Muscle layer of colon (tissue), 2 donors: ENCODE measurements at regions not wholly inside any gene's neighbourhood (a gene's known extent, or its start where the extent isn't known, plus 50 kb on each side); places are given as distances from the start of the nearest gene placed in this dataset.
"Not testable (repeated sequence)": the region's sequence is repeated elsewhere in the genome, so short reads cannot be mapped to it uniquely, and the experiment has no call there.

Experiments
- H3K27ac ChIP-seq: one replicate; pipeline ENCODE4 v1.7.0; 2013; ENCODE audit warnings: low read depth, mild to moderate bottlenecking, low read length, moderate library complexity
- H3K27me3 ChIP-seq, 2 donors: one replicate each; pipeline ENCODE4 v1.7.0; 2013; ENCODE audit warnings: low read length in 2 of 2, mild to moderate bottlenecking in 2 of 2; ENCODE audit not compliant: insufficient read depth in 2 of 2, control insufficient read depth in 1 of 2
- H3K36me3 ChIP-seq: one replicate; pipeline ENCODE4 v1.7.0; 2013; ENCODE audit warnings: mild to moderate bottlenecking, low read length; ENCODE audit not compliant: insufficient read depth
- H3K4me1 ChIP-seq: one replicate; pipeline ENCODE4 v1.7.0; 2013; ENCODE audit warnings: mild to moderate bottlenecking, low read length; ENCODE audit not compliant: insufficient read depth
- H3K4me3 ChIP-seq, 2 donors: one replicate each; pipeline ENCODE4 v1.7.0; 2013; ENCODE audit warnings: low read length in 2 of 2, low read depth in 1 of 2, mild to moderate bottlenecking in 1 of 2, moderate library complexity in 1 of 2
- H3K9ac ChIP-seq: one replicate; pipeline ENCODE4 v1.7.0; 2013; ENCODE audit warnings: low read length
- H3K9me3 ChIP-seq: one replicate; pipeline ENCODE4 v1.7.0; 2013; ENCODE audit warnings: mild to moderate bottlenecking, low read length
- donor health status: abdominal sarcoma.
- donor health status: Adenocarcinoma of cecum.

DNA sequence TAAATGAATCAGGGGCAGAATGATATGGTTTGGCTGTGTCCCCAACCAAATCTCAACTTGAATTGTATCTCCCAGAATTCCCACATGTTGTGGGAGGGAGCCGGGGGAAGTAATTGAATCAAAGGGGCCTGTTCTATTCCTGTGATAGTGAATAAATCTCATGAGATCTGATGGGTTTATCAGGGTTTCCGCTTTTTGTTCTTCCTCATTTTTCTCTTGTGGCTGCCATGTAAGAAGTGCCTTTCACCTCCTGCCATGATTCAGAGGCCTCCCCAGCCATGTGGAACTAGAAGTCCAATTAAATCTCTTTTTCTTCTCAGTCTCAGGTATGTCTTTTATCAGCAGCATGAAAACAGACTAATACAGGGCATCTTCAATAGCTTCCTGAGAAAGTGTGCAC, 107.0 kb downstream of the OTUD1 start:
- H3K27me3 ChIP-seq, H3K27ac ChIP-seq, H3K4me3 ChIP-seq, H3K9ac ChIP-seq, H3K9me3 ChIP-seq, H3K4me1 ChIP-seq, H3K36me3 ChIP-seq: not testable (repeated sequence)

DNA sequence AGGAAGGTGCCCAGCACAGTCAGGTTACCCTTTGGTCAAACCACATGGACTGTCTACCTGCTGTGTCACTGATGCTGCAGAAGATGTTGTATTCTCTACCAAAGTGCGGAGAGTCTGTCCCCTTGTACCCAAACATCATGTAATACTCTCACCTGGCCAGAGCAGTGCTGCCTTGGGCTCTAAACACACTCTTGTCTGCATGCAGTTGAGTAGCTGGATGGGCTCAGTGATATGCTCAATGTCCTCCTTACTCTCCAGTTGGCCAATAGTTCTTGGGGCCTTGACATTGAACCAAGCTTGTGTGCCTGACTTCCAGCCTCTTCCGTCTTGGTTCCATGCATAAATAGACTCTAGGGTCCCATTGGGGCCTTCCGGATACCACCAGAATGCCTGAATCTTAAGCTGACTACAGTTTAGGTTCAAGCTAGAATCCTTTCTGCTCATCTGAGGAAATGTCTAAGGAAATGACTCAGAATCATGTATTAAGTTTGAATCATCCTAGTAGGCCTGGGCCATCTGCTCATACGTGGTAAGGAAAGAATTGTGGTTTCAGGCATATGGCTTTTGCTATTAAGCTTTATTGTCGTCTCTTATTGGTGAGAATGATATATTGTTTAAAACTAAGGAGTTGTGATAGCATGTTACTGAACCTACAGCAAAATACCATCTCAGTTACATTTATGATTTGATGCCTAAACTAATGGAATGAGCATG, 118.0 kb downstream of the OTUD1 start:
- no peak overlapping the region for H3K9ac ChIP-seq
- H3K9me3 ChIP-seq, result no peaks in the 10 kb centered on the region
- no peaks in the 10 kb centered on the region for H3K36me3 ChIP-seq
- no peak overlapping the region for H3K4me3 ChIP-seq
- H3K27me3 ChIP-seq, result no peaks in the 10 kb centered on the region
- H3K4me1 ChIP-seq, result no peaks in the 10 kb centered on the region
- H3K27ac ChIP-seq, result no peak overlapping the region

DNA sequence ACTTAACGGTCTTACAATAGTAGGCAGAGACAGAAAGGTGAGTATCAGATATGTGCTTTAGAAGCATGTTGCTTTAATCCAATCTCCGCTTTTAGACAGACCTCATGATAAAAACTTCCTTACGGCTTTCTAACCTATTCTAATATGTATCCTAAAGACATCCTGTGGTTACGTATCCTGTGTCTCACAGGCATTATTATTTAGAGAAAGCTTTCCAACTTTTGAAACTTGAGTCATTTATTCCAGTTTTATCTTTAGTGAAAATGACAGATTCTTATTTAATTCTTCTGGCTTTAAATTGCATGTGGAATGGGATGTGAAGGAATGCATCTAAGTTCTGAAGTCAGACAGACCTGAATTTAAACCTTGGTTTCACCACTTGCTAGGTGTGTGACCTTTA, 118.9 kb downstream of the OTUD1 start:
- H3K27me3 ChIP-seq, result no peaks in the 10 kb centered on the region
- H3K36me3 ChIP-seq, result no peaks in the 10 kb centered on the region
- H3K4me1 ChIP-seq, result no peaks in the 10 kb centered on the region
- H3K9me3 ChIP-seq, result peaks cover 5% of the 10 kb centered on the region
- no peak overlapping the region for H3K4me3 ChIP-seq
- H3K9ac ChIP-seq, result no peak overlapping the region
- H3K27ac ChIP-seq, result no peak overlapping the region

- Histone ChIP-seq H3K27ac (no peak overlapping the region), H3K9me3 (peaks cover 5% of the 10 kb centered on the region), H3K27me3 (no peaks in the 10 kb centered on the region)
Measured at GRCh38 chr10:23558361-23558799, 119.5 kb downstream of the OTUD1 start.

GRCh38 chr10:23568996-23569395, 130.1 kb downstream of the OTUD1 start:
- peaks cover 15% of the 10 kb centered on the region for H3K9me3 ChIP-seq
- H3K27ac ChIP-seq, result no peak overlapping the region
- H3K9ac ChIP-seq, result no peak overlapping the region
- no peaks in the 10 kb centered on the region for H3K4me1 ChIP-seq
- H3K4me3 ChIP-seq, result no peak overlapping the region
- no peaks in the 10 kb centered on the region for H3K27me3 ChIP-seq
- no peaks in the 10 kb centered on the region for H3K36me3 ChIP-seq

More at GRCh38 chr10:23558361-23558799, 119.5 kb downstream of the OTUD1 start:
- H3K9ac ChIP-seq, result no peak overlapping the region
- H3K4me3 ChIP-seq, result no peak overlapping the region
- no peaks in the 10 kb centered on the region for H3K36me3 ChIP-seq
- H3K4me1 ChIP-seq, result no peaks in the 10 kb centered on the region

DNA sequence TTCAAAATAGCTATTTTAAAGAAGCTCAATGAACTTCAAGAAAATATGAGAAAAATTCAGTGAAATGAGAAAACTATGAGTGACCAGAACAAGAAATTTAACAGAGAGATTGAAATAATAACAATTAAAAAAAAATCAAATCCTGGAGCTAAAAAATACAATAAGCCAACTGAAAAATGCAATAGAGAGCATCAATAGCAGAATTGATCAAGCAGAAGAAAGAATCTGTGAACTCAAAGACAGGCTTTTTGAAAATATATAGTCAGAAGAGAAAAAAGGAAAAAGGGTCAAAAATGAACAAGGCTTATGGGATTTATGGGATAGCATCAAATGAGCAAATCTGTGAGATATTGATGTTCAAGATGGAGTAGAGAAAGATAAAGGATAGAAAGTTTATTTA, 133.0 kb downstream of the OTUD1 start:
- Histone ChIP-seq H3K4me1 (no peaks in the 10 kb centered on the region), H3K4me3 (no peak overlapping the region), H3K36me3 (no peaks in the 10 kb centered on the region), H3K27me3 (no peaks in the 10 kb centered on the region), H3K9ac (no peak overlapping the region), H3K9me3 (peaks cover 15% of the 10 kb centered on the region), H3K27ac (no peak overlapping the region)

DNA sequence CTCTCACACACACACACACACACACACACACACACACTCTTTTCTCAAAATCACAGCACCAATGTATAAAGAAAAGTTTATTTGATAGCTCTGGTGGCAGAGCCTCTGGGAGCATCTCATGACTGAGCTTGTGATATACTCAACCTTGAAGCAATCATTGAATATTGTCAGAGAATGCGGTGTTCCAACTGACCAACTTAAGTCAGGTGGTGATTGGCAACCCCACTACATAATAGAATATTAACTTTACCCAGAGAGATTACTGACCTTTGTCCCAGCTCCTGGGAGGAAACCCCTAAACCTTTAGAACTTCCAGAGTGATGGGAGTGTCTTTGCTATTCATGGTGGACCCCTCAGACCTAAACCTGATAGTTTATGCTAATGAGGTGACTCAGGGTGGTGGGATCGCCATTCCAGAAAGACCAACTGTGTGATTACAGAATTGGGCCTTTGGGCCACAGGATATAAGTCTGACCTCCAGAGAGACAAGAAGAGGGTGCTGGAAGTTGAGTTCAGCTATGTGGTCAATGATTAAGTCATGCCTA, 143.1 kb downstream of the OTUD1 start:
- H3K27ac ChIP-seq, result no peak overlapping the region

GRCh38 chr10:23584396-23584795, 145.5 kb downstream of the OTUD1 start:
- Histone ChIP-seq H3K4me3 (no peak overlapping the region), H3K36me3 (no peaks in the 10 kb centered on the region), H3K9ac (no peak overlapping the region), H3K9me3 (no peaks in the 10 kb centered on the region), H3K27ac (no peak overlapping the region), H3K4me1 (no peaks in the 10 kb centered on the region), H3K27me3 (no peaks in the 10 kb centered on the region)

More for the DNA sequence above, 143.1 kb downstream of the OTUD1 start:
- Histone ChIP-seq H3K36me3 (no peaks in the 10 kb centered on the region), H3K9me3 (no peaks in the 10 kb centered on the region), H3K4me3 (no peak overlapping the region), H3K4me1 (no peaks in the 10 kb centered on the region), H3K27me3 (no peaks in the 10 kb centered on the region), H3K9ac (no peak overlapping the region)

- Histone ChIP-seq H3K9ac (no peak overlapping the region), H3K9me3 (no peaks in the 10 kb centered on the region), H3K27me3 (no peaks in the 10 kb centered on the region), H3K4me3 (no peak overlapping the region), H3K36me3 (no peaks in the 10 kb centered on the region), H3K4me1 (no peaks in the 10 kb centered on the region), H3K27ac (no peak overlapping the region)
Measured at GRCh38 chr10:23585186-23585585, 146.3 kb downstream of the OTUD1 start.

DNA sequence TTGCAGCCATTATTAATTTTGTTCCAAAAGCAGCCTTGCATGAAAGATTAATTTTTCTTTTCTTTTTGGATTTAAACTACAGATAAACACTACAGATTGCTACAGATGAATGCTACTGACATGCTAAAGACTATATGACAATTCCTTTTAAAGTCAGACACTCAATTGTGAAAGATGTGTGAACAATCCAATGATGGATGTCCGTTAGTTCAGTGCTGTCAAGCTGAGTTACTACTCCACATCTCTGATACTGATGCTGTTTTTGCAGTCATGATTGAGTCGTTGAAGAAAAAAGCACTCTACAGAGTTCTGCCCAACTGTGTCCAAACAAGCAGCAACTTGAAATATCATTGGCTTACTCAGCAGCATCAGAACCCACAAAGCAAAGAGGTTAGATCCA, 146.8 kb downstream of the OTUD1 start:
- Histone ChIP-seq H3K36me3 (no peaks in the 10 kb centered on the region), H3K27me3 (no peaks in the 10 kb centered on the region), H3K4me1 (no peaks in the 10 kb centered on the region), H3K9ac (no peak overlapping the region), H3K4me3 (no peak overlapping the region), H3K9me3 (no peaks in the 10 kb centered on the region), H3K27ac (no peak overlapping the region)

- not testable (repeated sequence) for H3K27ac ChIP-seq, H3K36me3 ChIP-seq, H3K9ac ChIP-seq, H3K9me3 ChIP-seq, H3K4me3 ChIP-seq, H3K4me1 ChIP-seq, H3K27me3 ChIP-seq
Measured at GRCh38 chr10:23595278-23595677, 156.4 kb downstream of the OTUD1 start.

- Histone ChIP-seq H3K4me1 (peaks cover 6% of the 10 kb centered on the region), H3K36me3 (no peaks in the 10 kb centered on the region), H3K9me3 (no peaks in the 10 kb centered on the region), H3K27ac (no peak overlapping the region), H3K4me3 (no peak overlapping the region), H3K27me3 (no peaks in the 10 kb centered on the region), H3K9ac (no peak overlapping the region)
Measured at GRCh38 chr10:23604613-23605012, 165.7 kb downstream of the OTUD1 start.
